Neural cell (in vitro differentiated cells): ENCODE measurements at regions not wholly inside any gene's neighbourhood (a gene's known extent, or its start where the extent isn't known, plus 50 kb on each side); places are given as distances from the start of the nearest gene placed in this dataset.

Experiments used
- H2AFZ ChIP-seq: fragments of 200-600, 300-800 bp; sonication (generic), shearing (Covaris generic); 2 replicates; pipeline ENCODE4 v1.6.0; 2014; ENCODE audit warnings: low read depth, mild to moderate bottlenecking, antibody characterized with exemption, low read length, moderate library complexity
- H3F3A ChIP-seq: fragments of 200-600 bp; shearing (Covaris generic); 2 replicates; pipeline ENCODE4 v1.6.1; 2016; ENCODE audit warnings: mild to moderate bottlenecking, moderate library complexity, mixed read lengths, antibody characterized with exemption, low read length; ENCODE audit not compliant: insufficient read depth, poor library complexity, severe bottlenecking
- H3K27ac ChIP-seq: fragments of 200-600, 300-800 bp; sonication (generic), shearing (Covaris generic); 2 replicates; pipeline ENCODE4 v1.5.1; 2014; ENCODE audit warnings: mild to moderate bottlenecking, low read length, moderate library complexity
- H3K27me3 ChIP-seq: fragments of 300-800, 200-600 bp; sonication (generic), shearing (Covaris generic); 2 replicates; pipeline ENCODE4 v1.6.0; 2014; ENCODE audit warnings: mild to moderate bottlenecking, low read depth, low read length, moderate library complexity; ENCODE audit not compliant: insufficient read depth
- H3K36me3 ChIP-seq: fragments of 300-800, 200-600 bp; sonication (generic), shearing (Covaris generic); 2 replicates; pipeline ENCODE4 v1.5.1; 2014; ENCODE audit warnings: mild to moderate bottlenecking, antibody characterized with exemption, low read length, moderate library complexity; ENCODE audit not compliant: insufficient read depth
- H3K4me2 ChIP-seq: fragments of 300-800, 200-600 bp; sonication (generic), shearing (Covaris generic); 2 replicates; pipeline ENCODE4 v1.6.0; 2014; ENCODE audit warnings: mild to moderate bottlenecking, low read length
- H3K4me3 ChIP-seq: fragments of 300-800, 200-600 bp; sonication (generic), shearing (Covaris generic); 2 replicates; pipeline ENCODE4 v1.5.1; 2014; ENCODE audit warnings: mild to moderate bottlenecking, low read length, moderate library complexity
- H3K79me2 ChIP-seq: fragments of 200-600 bp; shearing (Covaris generic); replicated peaks from 2 replicates; pipeline ENCODE4 v1.6.0; 2014; ENCODE audit warnings: mild to moderate bottlenecking, low read length, moderate library complexity; ENCODE audit not compliant: insufficient read depth
- H3K9ac ChIP-seq: fragments of 300-800, 200-600 bp; sonication (generic), shearing (Covaris generic); 2 replicates; pipeline ENCODE4 v1.6.1; 2016; ENCODE audit warnings: mild to moderate bottlenecking, low read length, mixed read lengths
- H3K9me2 ChIP-seq: fragments of 200-600 bp; shearing (Covaris generic); 2 replicates; pipeline ENCODE4 v1.6.1; 2016; ENCODE audit warnings: mild to moderate bottlenecking, low read length, mixed read lengths; ENCODE audit not compliant: insufficient read depth
- H3K9me3 ChIP-seq: fragments of 200-600, 300-800 bp; sonication (generic), shearing (Covaris generic); 2 replicates; pipeline ENCODE4 v1.6.1; 2016; ENCODE audit warnings: mild to moderate bottlenecking, mixed run types, low read length, moderate library complexity, mixed read lengths
- H4K20me1 ChIP-seq: fragments of 200-600 bp; shearing (Covaris generic); 2 replicates; pipeline ENCODE4 v1.6.1; 2016; ENCODE audit warnings: mild to moderate bottlenecking, mixed run types; ENCODE audit not compliant: insufficient read depth
- CTCF ChIP-seq: fragments of 450-650 bp; IDR thresholded peaks from 2 replicates; pipeline ENCODE4 v1.5.1; 2014; ENCODE audit warnings: antibody characterized with exemption, mild to moderate bottlenecking, moderate library complexity; ENCODE audit not compliant: poor library complexity, severe bottlenecking
- EP300 ChIP-seq: fragments of 450-650 bp; conservative IDR thresholded peaks from 2 replicates; pipeline ENCODE4 v1.6.1; 2014; ENCODE audit warnings: antibody characterized with exemption, mild to moderate bottlenecking, moderate library complexity; ENCODE audit not compliant: poor library complexity, severe bottlenecking
- EZH2 ChIP-seq: fragments of 200-600, 300-800 bp; shearing (Covaris generic), sonication (generic); IDR thresholded peaks from 2 replicates; pipeline ENCODE4 v1.6.1; 2014; ENCODE audit warnings: antibody characterized with exemption, low read length, borderline replicate concordance, mild to moderate bottlenecking; ENCODE audit not compliant: insufficient read depth, poor library complexity, severe bottlenecking
- MXI1 ChIP-seq: fragments of 450-650 bp; conservative IDR thresholded peaks from 2 replicates; pipeline ENCODE4 v1.6.1; 2014; ENCODE audit warnings: antibody characterized with exemption, mild to moderate bottlenecking; ENCODE audit not compliant: poor library complexity, severe bottlenecking
- POLR2AphosphoS5 ChIP-seq: IDR thresholded peaks from 2 replicates; pipeline ENCODE4 v1.6.1; 2012
- RAD21 ChIP-seq: fragments of 450-650 bp; conservative IDR thresholded peaks from 2 replicates; pipeline ENCODE4 v1.6.1; 2014; ENCODE audit warnings: antibody characterized with exemption, mild to moderate bottlenecking, moderate library complexity
- REST ChIP-seq: IDR thresholded peaks from 2 replicates; pipeline ENCODE4 v1.6.1; 2012; ENCODE audit warnings: borderline replicate concordance
- SMC3 ChIP-seq: fragments of 450-650 bp; conservative IDR thresholded peaks from 2 replicates; pipeline ENCODE4 v1.6.1; 2014; ENCODE audit warnings: antibody characterized with exemption, mild to moderate bottlenecking, moderate library complexity; ENCODE audit not compliant: poor library complexity
- TAF1 ChIP-seq: IDR thresholded peaks from 2 replicates; pipeline ENCODE4 v1.6.1; 2012; ENCODE audit warnings: low read depth

GRCh38 chrX:117002981-117003380 is 540.2 kb upstream of the CT83 start:
- Histone ChIP-seq H3K4me3 (no peak overlapping the region), H3K27ac (no peak overlapping the region), H4K20me1 (no peaks in the 10 kb centered on the region), H3K27me3 (no peaks in the 10 kb centered on the region), H3K36me3 (no peaks in the 10 kb centered on the region), H2AFZ (no peak overlapping the region), H3K4me2 (no peak overlapping the region), H3K79me2 (no peaks in the 10 kb centered on the region), H3F3A (no peaks in the 10 kb centered on the region), H3K9ac (no peak overlapping the region), H3K9me2 (no peaks in the 10 kb centered on the region), H3K9me3 (no peaks in the 10 kb centered on the region)
- TF ChIP-seq POLR2AphosphoS5 (no peak), EZH2 (no peak), REST (no peak)

- TF ChIP-seq MXI1 (no peak), RAD21 (no peak), SMC3 (no peak), POLR2AphosphoS5 (no peak), CTCF (no peak), EP300 (no peak), EZH2 (no peak), REST (no peak), TAF1 (no peak)
- Histone ChIP-seq H3K9me2 (no peaks in the 10 kb centered on the region), H3K9ac (no peak overlapping the region), H3K27me3 (no peaks in the 10 kb centered on the region), H3K36me3 (no peaks in the 10 kb centered on the region), H3K4me3 (no peak overlapping the region), H3K4me2 (no peak overlapping the region), H3F3A (no peaks in the 10 kb centered on the region), H2AFZ (no peak overlapping the region), H3K27ac (no peak overlapping the region), H3K79me2 (no peaks in the 10 kb centered on the region), H3K9me3 (no peaks in the 10 kb centered on the region), H4K20me1 (no peaks in the 10 kb centered on the region)
Observed at GRCh38 chrX:116975517-116975916, 512.7 kb upstream of the CT83 start.
